Aorta (tissue), 5 donors: ENCODE measurements at regions not wholly inside any gene's neighbourhood (a gene's known extent, or its start where the extent isn't known, plus 50 kb on each side); places are given as distances from the start of the nearest gene placed in this dataset.
"Not testable (repeated sequence)": the region's sequence is repeated elsewhere in the genome, so short reads cannot be mapped to it uniquely, and the experiment has no call there.

Experiments used
- ATAC-seq: fragments of 200-7000 bp; cut with Tn5 transposase; one replicate; pipeline ENCODE4 v1.9.1; 2022; ENCODE audit warnings: moderate library complexity; ENCODE audit not compliant: low FRiP score
- DNase-seq, 2 donors: peaks; one replicate each; pipeline ENCODE4 v3.0.0-alpha.2; 2020
- H3K27ac ChIP-seq, 2 donors: one replicate each; pipeline ENCODE4 v1.5.1; 2013; ENCODE audit warnings: low read length in 2 of 2, mild to moderate bottlenecking in 2 of 2, moderate library complexity in 2 of 2, control low read depth in 1 of 2, inconsistent platforms in 1 of 2, low read depth in 1 of 2
- H3K27me3 ChIP-seq, 2 donors: one replicate each; pipeline ENCODE4 v1.6.1; 2013; ENCODE audit warnings: control low read depth in 1 of 2, low read length in 1 of 2, mild to moderate bottlenecking in 1 of 2, moderate library complexity in 1 of 2; ENCODE audit not compliant: insufficient read depth in 2 of 2, control insufficient read depth in 1 of 2
- H3K36me3 ChIP-seq, 2 donors: one replicate each; pipeline ENCODE4 v1.6.1; 2013; ENCODE audit warnings: control low read depth in 1 of 2, low read length in 1 of 2, mild to moderate bottlenecking in 1 of 2; ENCODE audit not compliant: insufficient read depth in 2 of 2, control insufficient read depth in 1 of 2
- H3K4me1 ChIP-seq, 2 donors: one replicate each; pipeline ENCODE4 v1.6.1; 2013; ENCODE audit warnings: low read length in 2 of 2, control low read depth in 1 of 2, mild to moderate bottlenecking in 1 of 2, moderate library complexity in 1 of 2; ENCODE audit not compliant: insufficient read depth in 2 of 2, control insufficient read depth in 1 of 2
- H3K4me3 ChIP-seq, 2 donors: one replicate each; pipeline ENCODE4 v1.5.1; 2013; ENCODE audit warnings: low read length in 2 of 2, control low read depth in 1 of 2, mild to moderate bottlenecking in 1 of 2
- H3K9me3 ChIP-seq: one replicate; pipeline ENCODE4 v1.6.1; 2013; ENCODE audit warnings: mild to moderate bottlenecking, low read length; ENCODE audit not compliant: control insufficient read depth
- WGBS, 2 donors: extraction: QIAGEN DNeasy Blood & Tissue Kit; methylation state at CpG; one replicate each; pipeline ENCODE4 v1.1.7; 2013; 5-methylcytosine and 5-hydroxymethylcytosine counted together
- intact Hi-C, 2 donors: fragments of 100-400 bp; cut with DNase I; formaldehyde crosslinking; loops; one replicate each; pipeline versions ENCODE4 v1.14.2 to v1.15.0; 2022
- donor health status: healthy with polysubstance abuse.
- donor health status: Bipolar disorder and iron deficiency.
- donor health status: DM: no; HTN: no; CAD: no.
- donor health status: DM: no; HTN: no; CAD: no.
- donor health status: DM: yes; HTN: yes; CAD: no.

GRCh38 chr16:33636760-33637159 is 177.3 kb downstream of the TP53TG3F start:
- intact Hi-C loops, H3K4me1 ChIP-seq, ATAC-seq, DNase-seq, H3K27ac ChIP-seq, H3K9me3 ChIP-seq, H3K36me3 ChIP-seq, H3K4me3 ChIP-seq, H3K27me3 ChIP-seq: not testable (repeated sequence)

- 79 to 80% methylated on average over 2 of the region's 2 CpGs for WGBS, 2 donors
- H3K9me3 ChIP-seq, H3K27ac ChIP-seq, H3K4me1 ChIP-seq, H3K36me3 ChIP-seq, H3K27me3 ChIP-seq, H3K4me3 ChIP-seq, ATAC-seq, intact Hi-C loops, DNase-seq: not testable (repeated sequence)
Observed at GRCh38 chr16:33643270-33643669, 183.9 kb downstream of the TP53TG3F start.

- intact Hi-C loops, H3K36me3 ChIP-seq, ATAC-seq, H3K9me3 ChIP-seq, H3K4me3 ChIP-seq, H3K27ac ChIP-seq, H3K27me3 ChIP-seq, DNase-seq, H3K4me1 ChIP-seq: not testable (repeated sequence)
- WGBS, 2 donors = 55 to 57% methylated on average over 5 of the region's 5 CpGs
Observed at GRCh38 chr16:33643698-33644381, 184.4 kb downstream of the TP53TG3F start.

- intact Hi-C loops, H3K4me3 ChIP-seq, DNase-seq, H3K36me3 ChIP-seq, H3K9me3 ChIP-seq, ATAC-seq, H3K4me1 ChIP-seq, H3K27ac ChIP-seq, H3K27me3 ChIP-seq: not testable (repeated sequence)
- 31 to 46% methylated on average over 2 of the region's 2 CpGs for WGBS, 2 donors
Observed at GRCh38 chr16:33646386-33646785, 187.0 kb downstream of the TP53TG3F start.

- H3K27ac ChIP-seq, DNase-seq, ATAC-seq, H3K4me3 ChIP-seq, H3K27me3 ChIP-seq, H3K36me3 ChIP-seq, H3K4me1 ChIP-seq, H3K9me3 ChIP-seq, intact Hi-C loops: not testable (repeated sequence)
- 85 to 91% methylated on average over 5 to 6 of the region's 9 CpGs for WGBS, 2 donors
Observed at GRCh38 chr16:33655756-33656155, 196.3 kb downstream of the TP53TG3F start.

- H3K27me3 ChIP-seq, H3K9me3 ChIP-seq, H3K36me3 ChIP-seq, intact Hi-C loops, DNase-seq, H3K4me3 ChIP-seq, H3K4me1 ChIP-seq, H3K27ac ChIP-seq, ATAC-seq: not testable (repeated sequence)
- no CpG with 5 or more reads among the region's 10 CpGs for WGBS, 2 donors
Observed at GRCh38 chr16:33656394-33656793, 197.0 kb downstream of the TP53TG3F start.

- H3K4me1 ChIP-seq, intact Hi-C loops, H3K4me3 ChIP-seq, DNase-seq, ATAC-seq, H3K27me3 ChIP-seq, H3K36me3 ChIP-seq, H3K27ac ChIP-seq, H3K9me3 ChIP-seq: not testable (repeated sequence)
- WGBS, 2 donors = no CpG with 5 or more reads among the region's 3 CpGs
Observed at GRCh38 chr16:33657717-33658116, 198.3 kb downstream of the TP53TG3F start.

- H3K27me3 ChIP-seq, H3K4me3 ChIP-seq, H3K36me3 ChIP-seq, H3K4me1 ChIP-seq, H3K9me3 ChIP-seq, DNase-seq, intact Hi-C loops, ATAC-seq, H3K27ac ChIP-seq: not testable (repeated sequence)
- WGBS, 2 donors = 44 to 46% methylated on average over 31 of the region's 31 CpGs
Observed at GRCh38 chr16:33680791-33681190, 221.4 kb downstream of the TP53TG3F start.

GRCh38 chr16:33700320-33700719 is 240.9 kb downstream of the TP53TG3F start:
- DNase-seq, H3K36me3 ChIP-seq, H3K4me1 ChIP-seq, H3K27me3 ChIP-seq, H3K4me3 ChIP-seq, intact Hi-C loops, H3K27ac ChIP-seq, H3K9me3 ChIP-seq, ATAC-seq: not testable (repeated sequence)
- 53 to 67% methylated on average over 2 of the region's 2 CpGs for WGBS, 2 donors
